ENCODE measurements at regions not wholly inside any gene's neighbourhood (a gene's known extent, or its start where the extent isn't known, plus 50 kb on each side); places are given as distances from the start of the nearest gene placed in this dataset.
"Not testable (repeated sequence)": the region's sequence is repeated elsewhere in the genome, so short reads cannot be mapped to it uniquely, and the experiment has no call there.

DNA sequence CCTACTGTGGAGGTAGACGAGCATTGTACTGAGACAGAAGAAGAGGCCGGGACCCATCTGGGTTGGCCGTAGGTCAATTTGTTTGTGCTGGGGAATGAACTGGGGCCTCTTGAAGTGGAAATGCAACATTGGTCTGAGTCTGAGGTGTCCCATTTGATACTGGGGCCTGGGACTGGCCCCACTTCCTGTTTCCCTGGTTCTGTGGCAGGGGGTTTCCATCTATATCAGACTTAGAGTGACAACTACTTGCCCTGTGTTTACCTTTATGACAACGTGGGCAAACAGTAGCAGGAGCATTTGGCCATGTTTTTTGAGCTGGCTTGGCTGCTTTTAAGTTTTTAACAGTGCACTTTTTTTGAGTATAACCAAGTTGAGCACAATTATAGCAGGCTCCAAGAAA lies 146.1 kb upstream of the NLGN4Y start:
- no peaks in the 10 kb centered on the region for H3K36me3 ChIP-seq (ENCODE audit: insufficient read depth, low read length)
- no peak overlapping the region for H3K9ac ChIP-seq (ENCODE audit: low read length)
- H3K9me3 ChIP-seq (ENCODE audit: low read length): no peaks in the 10 kb centered on the region
- no peak overlapping the region for H2AFZ ChIP-seq (ENCODE audit: low read depth, low read length)
- H3F3A ChIP-seq (ENCODE audit: insufficient read depth, low read length, poor library complexity, severe bottlenecking): no peaks in the 10 kb centered on the region
- no peaks in the 10 kb centered on the region for H3K27me3 ChIP-seq (ENCODE audit: insufficient read depth, low read depth, low read length)
- no peak overlapping the region for H3K27ac ChIP-seq (ENCODE audit: low read length)
- H3K4me3 ChIP-seq (ENCODE audit: low read length): no peak overlapping the region
- H3K9me2 ChIP-seq (ENCODE audit: insufficient read depth, low read length): no peaks in the 10 kb centered on the region
- no peak overlapping the region for H3K4me2 ChIP-seq (ENCODE audit: low read length)
- no peaks in the 10 kb centered on the region for H3K79me2 ChIP-seq (replicated peaks; ENCODE audit: insufficient read depth, low read length)
- H4K20me1 ChIP-seq (ENCODE audit: insufficient read depth): no peaks in the 10 kb centered on the region
- TF ChIP-seq EZH2 (IDR thresholded peaks at IDR 0.05; ENCODE audit: borderline replicate concordance, insufficient read depth, low read length, poor library complexity, severe bottlenecking): no peak
- no peak for TF ChIP-seq RAD21 (conservative IDR thresholded peaks at IDR 0.05)
- TF ChIP-seq POLR2AphosphoS5 (IDR thresholded peaks at IDR 0.05): no peak
- TF ChIP-seq EP300 (conservative IDR thresholded peaks at IDR 0.05; ENCODE audit: poor library complexity, severe bottlenecking): no peak
- TF ChIP-seq, protein P1, sequence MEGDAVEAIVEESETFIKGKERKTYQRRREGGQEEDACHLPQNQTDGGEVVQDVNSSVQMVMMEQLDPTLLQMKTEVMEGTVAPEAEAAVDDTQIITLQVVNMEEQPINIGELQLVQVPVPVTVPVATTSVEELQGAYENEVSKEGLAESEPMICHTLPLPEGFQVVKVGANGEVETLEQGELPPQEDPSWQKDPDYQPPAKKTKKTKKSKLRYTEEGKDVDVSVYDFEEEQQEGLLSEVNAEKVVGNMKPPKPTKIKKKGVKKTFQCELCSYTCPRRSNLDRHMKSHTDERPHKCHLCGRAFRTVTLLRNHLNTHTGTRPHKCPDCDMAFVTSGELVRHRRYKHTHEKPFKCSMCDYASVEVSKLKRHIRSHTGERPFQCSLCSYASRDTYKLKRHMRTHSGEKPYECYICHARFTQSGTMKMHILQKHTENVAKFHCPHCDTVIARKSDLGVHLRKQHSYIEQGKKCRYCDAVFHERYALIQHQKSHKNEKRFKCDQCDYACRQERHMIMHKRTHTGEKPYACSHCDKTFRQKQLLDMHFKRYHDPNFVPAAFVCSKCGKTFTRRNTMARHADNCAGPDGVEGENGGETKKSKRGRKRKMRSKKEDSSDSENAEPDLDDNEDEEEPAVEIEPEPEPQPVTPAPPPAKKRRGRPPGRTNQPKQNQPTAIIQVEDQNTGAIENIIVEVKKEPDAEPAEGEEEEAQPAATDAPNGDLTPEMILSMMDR (IDR thresholded peaks at IDR 0.05; ENCODE audit: poor library complexity, severe bottlenecking): no peak
- TF ChIP-seq TAF1 (IDR thresholded peaks at IDR 0.05; ENCODE audit: low read depth): no peak

DNA sequence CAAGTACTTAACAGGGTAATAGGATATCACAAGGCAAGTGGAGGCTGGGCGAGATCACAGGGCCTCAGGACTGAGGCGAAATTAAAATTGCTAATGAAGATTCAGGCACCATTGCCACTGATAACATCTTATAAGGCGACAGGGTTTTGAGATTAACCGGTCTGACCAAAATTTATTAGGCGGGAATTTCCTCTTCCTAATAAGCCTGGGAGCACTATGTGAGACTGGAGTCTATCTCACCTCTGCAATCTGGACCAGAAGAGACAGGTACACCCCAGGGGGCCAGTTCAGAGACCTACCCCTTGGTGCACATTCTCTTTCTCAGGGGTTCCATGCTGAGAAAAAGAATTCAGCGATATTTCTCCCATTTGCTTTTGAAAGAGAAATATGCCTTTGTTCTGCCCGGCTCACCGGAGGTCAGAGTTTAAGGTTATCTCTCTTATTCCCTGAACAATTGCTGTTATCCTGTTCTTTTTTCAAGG lies 113.7 kb upstream of the NLGN4Y start:
- H3K36me3 ChIP-seq (ENCODE audit: insufficient read depth, low read length); H3K27me3 ChIP-seq (ENCODE audit: insufficient read depth, low read depth, low read length); H3K79me2 ChIP-seq (replicated peaks; ENCODE audit: insufficient read depth, low read length); H3K4me3 ChIP-seq (ENCODE audit: low read length); H3K4me2 ChIP-seq (ENCODE audit: low read length); H4K20me1 ChIP-seq (ENCODE audit: insufficient read depth); H3K27ac ChIP-seq (ENCODE audit: low read length); H3K9me3 ChIP-seq (ENCODE audit: low read length); H3K9ac ChIP-seq (ENCODE audit: low read length); H2AFZ ChIP-seq (ENCODE audit: low read depth, low read length); H3K9me2 ChIP-seq (ENCODE audit: insufficient read depth, low read length); H3F3A ChIP-seq (ENCODE audit: insufficient read depth, low read length, poor library complexity, severe bottlenecking): not testable (repeated sequence)

DNA sequence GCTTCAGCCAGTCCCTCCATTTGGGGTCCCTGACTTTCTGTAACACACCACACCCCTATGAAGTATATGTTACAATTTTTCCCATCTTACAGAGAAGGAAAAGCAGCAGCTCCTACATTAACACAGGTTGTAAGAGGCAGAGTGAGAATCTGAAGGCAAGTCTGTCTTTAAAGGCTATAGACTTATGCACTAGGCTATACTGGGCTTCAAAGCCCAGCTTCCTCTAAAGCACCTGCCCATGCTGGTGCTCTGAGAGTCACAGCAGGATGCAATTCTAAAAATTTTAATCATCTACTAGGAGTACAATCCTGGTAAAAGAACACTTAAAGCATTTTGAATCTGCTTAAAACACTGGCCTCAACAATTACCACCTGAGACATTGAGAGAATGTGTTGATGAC lies 113.0 kb upstream of the NLGN4Y start:
- Histone ChIP-seq H3F3A (ENCODE audit: insufficient read depth, low read length, poor library complexity, severe bottlenecking) (no peaks in the 10 kb centered on the region), H3K4me2 (ENCODE audit: low read length) (no peak overlapping the region), H3K4me3 (ENCODE audit: low read length) (no peak overlapping the region)

More for the DNA sequence above, 113.0 kb upstream of the NLGN4Y start:
- no peaks in the 10 kb centered on the region for H4K20me1 ChIP-seq (ENCODE audit: insufficient read depth)
- H2AFZ ChIP-seq (ENCODE audit: low read depth, low read length): no peak overlapping the region
- H3K27me3 ChIP-seq (ENCODE audit: insufficient read depth, low read depth, low read length): no peaks in the 10 kb centered on the region
- H3K9me3 ChIP-seq (ENCODE audit: low read length): no peaks in the 10 kb centered on the region
- H3K9me2 ChIP-seq (ENCODE audit: insufficient read depth, low read length): no peaks in the 10 kb centered on the region
- H3K79me2 ChIP-seq (replicated peaks; ENCODE audit: insufficient read depth, low read length): no peaks in the 10 kb centered on the region
- no peak overlapping the region for H3K9ac ChIP-seq (ENCODE audit: low read length)
- no peak overlapping the region for H3K27ac ChIP-seq (ENCODE audit: low read length)
- no peaks in the 10 kb centered on the region for H3K36me3 ChIP-seq (ENCODE audit: insufficient read depth, low read length)
- TF ChIP-seq EZH2 (IDR thresholded peaks at IDR 0.05; ENCODE audit: borderline replicate concordance, insufficient read depth, low read length, poor library complexity, severe bottlenecking): no peak
- no peak for TF ChIP-seq TAF1 (IDR thresholded peaks at IDR 0.05; ENCODE audit: low read depth)
- no peak for TF ChIP-seq POLR2AphosphoS5 (IDR thresholded peaks at IDR 0.05)
- TF ChIP-seq SMC3 (conservative IDR thresholded peaks at IDR 0.05; ENCODE audit: poor library complexity): no peak
- no peak for TF ChIP-seq EP300 (conservative IDR thresholded peaks at IDR 0.05; ENCODE audit: poor library complexity, severe bottlenecking)
- no peak for TF ChIP-seq RAD21 (conservative IDR thresholded peaks at IDR 0.05)
- no peak for TF ChIP-seq MXI1 (conservative IDR thresholded peaks at IDR 0.05; ENCODE audit: poor library complexity, severe bottlenecking)
- TF ChIP-seq, protein P1 (IDR thresholded peaks at IDR 0.05; ENCODE audit: poor library complexity, severe bottlenecking): no peak

All from neural cell (in vitro differentiated cells).